ENCODE measurements at regions not wholly inside any gene's neighbourhood (a gene's known extent, or its start where the extent isn't known, plus 50 kb on each side); places are given as distances from the start of the nearest gene placed in this dataset.

GRCh38 chr12:127293507-127294310 lies 973.3 kb upstream of the TMEM132C start:
- peak; percentile 85 to 88 (median 87) for TF ChIP-seq CTCF (IDR thresholded peaks at IDR 0.05)
- no peak for TF ChIP-seq POLR2A (IDR thresholded peaks at IDR 0.05)
